OCI-LY7 (cell line): ENCODE measurements at regions not wholly inside any gene's neighbourhood (a gene's known extent, or its start where the extent isn't known, plus 50 kb on each side); places are given as distances from the start of the nearest gene placed in this dataset.

ENCODE experiments used
- CTCF ChIP-seq: fragments of 200-600 bp; sonication (generic); conservative IDR thresholded peaks from 2 replicates; pipeline ENCODE4 v1.5.1; 2014; ENCODE audit warnings: mild to moderate bottlenecking, antibody characterized with exemption, low read length, moderate library complexity, mixed read lengths
- EZH2phosphoT487 ChIP-seq: fragments of 200-600 bp; sonication (generic); IDR thresholded peaks from 2 replicates; pipeline ENCODE4 v1.6.1; 2018; ENCODE audit warnings: low read depth, borderline replicate concordance, mild to moderate bottlenecking, mixed run types, antibody characterized with exemption, low read length, moderate library complexity, mixed read lengths

GRCh38 chr20:55584307-55584706, 421.0 kb downstream of the CBLN4 start:
- TF ChIP-seq CTCF (no peak), EZH2phosphoT487 (no peak)
